T follicular helper cell (primary cell): ENCODE measurements at regions not wholly inside any gene's neighbourhood (a gene's known extent, or its start where the extent isn't known, plus 50 kb on each side); places are given as distances from the start of the nearest gene placed in this dataset.

Source experiments
- DNase-seq: peaks from one replicate; pipeline ENCODE4 v3.0.0-alpha.2; 2020; ENCODE audit warnings: low read depth

DNA sequence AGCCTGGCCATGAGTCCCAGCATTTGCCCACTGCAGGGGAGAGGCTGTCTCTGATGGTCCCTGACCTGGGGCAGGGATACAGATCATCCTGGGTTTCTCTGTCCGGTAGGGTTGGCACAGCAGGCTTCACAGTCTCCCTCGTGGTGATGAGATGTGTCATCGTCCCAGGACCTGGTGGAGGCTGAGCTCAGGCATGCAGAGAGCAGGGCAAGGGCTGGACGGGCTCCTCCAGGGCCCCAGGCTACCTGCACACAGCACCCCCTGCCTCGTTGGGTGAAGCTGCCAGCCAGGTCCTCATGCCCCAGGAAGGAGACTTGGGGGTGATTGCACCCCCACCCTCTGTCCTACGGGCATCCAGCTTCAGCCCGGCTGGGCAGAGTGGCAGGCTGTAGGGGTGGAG is 155.8 kb upstream of the GSE1 start:
- DNase-seq = no peak

DNA sequence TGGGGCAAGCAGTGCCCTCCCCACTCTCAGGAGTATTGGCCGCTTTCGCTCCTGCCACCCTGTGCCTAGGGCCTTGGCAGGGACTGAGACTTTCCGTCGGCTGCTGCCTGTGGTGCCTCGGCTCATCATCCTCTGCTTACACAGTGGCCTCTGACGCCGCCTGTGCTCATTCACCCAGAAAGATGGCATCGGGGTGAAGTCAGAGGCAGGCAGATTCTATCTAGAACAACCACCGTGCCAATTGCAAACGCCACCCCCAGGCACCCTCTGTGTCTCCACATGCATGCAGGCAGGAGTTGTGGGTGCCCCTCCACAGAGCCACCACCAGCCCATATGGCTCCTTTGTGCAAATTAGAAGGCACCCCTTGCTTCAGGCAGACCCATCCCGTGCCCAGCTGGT is 154.2 kb upstream of the GSE1 start:
- no peak for DNase-seq

DNA sequence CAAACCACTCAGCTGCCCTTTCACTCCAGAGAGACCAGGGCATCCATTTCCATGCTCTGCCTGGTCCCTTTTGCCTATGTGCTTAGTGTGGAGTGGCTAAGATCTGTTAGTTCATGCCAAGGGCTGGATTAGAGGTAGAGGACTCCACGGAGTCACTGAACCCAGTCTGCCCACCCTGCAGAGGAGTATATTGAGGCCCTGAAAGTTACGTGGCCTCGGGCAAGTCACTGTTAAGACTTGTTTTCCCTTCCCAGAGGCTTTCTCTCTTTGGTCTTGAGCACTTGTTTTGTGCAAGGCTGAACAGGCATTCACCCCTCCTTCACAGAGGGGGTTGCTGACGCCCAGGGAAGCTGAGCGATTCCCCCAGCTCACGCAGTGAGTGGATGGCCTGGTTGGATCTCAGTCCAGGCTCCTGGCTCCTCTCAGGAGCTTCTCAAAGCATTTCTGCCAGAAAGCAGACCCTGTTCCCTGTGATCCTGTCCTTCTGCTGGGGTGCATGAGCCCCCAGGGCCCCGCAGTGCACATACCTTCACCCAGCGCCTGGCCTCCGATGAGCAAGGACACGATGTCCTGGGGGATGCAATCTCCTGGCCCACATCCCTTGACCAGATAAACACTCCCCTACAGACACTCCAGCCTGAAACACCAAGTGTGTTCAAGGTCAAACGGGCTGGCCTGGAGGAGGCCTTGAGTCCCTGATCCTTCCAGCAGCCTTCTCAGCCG is 153.4 kb upstream of the GSE1 start:
- no peak for DNase-seq

DNA sequence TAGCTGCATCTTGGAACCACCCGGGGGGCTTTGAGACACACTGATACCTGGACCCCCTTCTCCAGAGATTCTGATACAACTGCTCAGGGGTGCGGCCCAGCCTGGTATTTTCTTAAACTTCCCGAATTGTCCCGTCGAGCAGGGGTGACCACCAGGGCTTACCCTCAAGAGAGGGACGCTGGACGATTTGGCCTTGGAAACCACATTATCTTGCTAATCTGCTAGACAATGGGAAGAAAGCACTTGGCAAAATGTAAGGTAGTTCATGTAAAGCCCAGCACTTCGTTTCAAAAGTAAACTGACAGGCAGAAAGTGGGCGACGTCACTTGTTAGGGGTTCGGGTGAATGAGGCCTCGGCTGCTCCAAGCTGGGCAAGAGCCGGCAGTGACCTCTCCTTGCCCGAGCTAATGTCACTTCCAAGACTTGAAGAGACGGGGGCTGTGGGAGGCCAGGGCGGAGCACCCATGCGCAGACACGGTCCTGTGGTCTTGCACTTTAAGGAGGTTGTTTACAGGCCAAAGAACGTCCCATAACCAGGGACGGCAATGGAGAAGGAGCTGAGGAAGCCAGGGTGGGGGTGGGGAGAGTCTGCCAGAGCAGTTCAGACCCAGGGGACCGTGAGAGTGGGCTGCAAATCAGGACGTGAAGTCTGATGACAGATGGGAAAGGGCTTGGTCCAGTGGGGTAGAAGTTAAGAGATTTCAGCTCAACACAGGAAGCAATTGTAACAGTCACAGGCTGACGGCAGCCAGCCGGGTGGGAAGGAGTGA is 152.7 kb upstream of the GSE1 start:
- no peak for DNase-seq

DNA sequence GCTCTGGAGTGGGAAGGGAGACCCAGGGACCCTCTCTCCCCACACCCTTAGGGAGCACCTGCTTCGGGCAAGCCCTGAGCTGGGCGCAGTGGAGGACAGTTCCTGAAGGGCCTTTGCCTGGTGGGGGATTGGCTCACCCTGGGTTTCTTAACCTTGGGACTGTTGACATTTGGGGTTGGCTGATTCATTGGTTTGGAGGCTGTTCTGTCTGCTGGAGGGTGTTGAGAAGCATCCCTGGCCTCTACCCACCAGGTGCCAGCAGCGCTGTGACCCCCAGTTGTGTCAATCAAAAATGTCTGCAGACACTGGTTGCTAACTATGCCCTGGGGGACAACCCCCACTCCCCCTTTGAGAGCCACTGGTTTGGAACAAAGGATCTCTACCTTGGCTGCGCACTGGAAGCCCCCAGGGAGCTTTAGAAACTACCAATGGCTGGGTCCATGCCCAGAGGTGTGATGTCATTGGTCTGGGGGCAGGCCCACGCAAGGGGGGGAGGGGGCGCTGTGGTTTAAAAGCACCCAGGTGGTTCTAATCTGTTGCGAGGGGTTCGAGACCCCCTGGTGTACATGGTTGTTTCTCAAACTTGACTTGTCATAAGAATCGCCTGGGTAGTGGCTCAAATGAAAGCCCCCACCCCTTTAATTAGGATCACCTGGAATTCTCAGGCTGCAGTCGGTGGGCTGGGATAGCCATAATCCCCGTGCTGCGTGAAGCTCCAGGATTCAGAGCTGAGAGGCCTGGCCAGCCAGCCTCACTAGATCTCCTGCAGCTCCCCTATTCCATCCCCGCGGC is 151.9 kb upstream of the GSE1 start:
- no peak for DNase-seq

DNA sequence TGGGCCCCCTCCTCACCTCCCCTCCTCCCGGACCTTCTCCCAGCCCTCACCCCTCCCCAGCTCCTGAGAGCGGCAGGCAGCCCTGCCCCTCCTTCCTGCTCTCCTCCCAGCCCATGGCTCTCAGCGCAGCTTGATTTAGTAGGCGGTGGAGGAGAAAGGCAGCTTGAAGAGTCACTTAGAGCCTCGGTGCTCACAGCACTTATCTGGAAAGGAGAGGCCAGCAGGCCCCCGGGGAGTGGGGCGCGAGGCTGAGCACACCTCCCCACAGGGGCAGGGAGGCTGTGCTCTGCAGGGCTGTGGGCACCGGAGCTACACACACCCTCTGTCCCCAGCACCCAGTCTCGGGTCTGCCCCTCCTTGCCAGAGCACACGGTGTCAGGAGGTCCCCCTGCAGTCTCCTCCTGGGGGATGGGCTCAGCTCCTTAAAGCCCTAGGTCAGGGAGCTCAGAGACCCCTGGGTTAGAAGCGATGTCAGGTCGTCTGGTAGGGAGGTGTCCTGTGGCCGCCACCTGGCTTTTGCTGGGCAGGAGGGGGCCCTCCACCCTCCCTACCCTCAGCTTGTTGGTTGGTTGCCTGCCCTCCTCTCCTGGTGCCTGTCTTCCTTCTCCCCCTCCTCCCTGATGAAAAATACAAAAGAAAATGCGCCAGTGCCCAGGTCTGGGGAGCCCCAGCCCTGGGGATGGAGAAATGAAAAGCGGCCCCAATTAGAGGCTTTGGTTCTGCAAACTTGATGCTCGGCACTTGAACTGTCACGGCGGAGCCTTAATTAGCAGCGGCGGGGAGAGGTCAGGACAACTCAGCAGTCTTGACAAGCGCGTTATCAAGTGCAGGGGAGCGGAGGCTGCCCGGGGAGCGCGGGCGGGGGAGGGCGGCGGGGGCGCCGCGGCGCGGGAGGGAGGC is 151.1 kb upstream of the GSE1 start:
- DNase-seq = no peak

DNA sequence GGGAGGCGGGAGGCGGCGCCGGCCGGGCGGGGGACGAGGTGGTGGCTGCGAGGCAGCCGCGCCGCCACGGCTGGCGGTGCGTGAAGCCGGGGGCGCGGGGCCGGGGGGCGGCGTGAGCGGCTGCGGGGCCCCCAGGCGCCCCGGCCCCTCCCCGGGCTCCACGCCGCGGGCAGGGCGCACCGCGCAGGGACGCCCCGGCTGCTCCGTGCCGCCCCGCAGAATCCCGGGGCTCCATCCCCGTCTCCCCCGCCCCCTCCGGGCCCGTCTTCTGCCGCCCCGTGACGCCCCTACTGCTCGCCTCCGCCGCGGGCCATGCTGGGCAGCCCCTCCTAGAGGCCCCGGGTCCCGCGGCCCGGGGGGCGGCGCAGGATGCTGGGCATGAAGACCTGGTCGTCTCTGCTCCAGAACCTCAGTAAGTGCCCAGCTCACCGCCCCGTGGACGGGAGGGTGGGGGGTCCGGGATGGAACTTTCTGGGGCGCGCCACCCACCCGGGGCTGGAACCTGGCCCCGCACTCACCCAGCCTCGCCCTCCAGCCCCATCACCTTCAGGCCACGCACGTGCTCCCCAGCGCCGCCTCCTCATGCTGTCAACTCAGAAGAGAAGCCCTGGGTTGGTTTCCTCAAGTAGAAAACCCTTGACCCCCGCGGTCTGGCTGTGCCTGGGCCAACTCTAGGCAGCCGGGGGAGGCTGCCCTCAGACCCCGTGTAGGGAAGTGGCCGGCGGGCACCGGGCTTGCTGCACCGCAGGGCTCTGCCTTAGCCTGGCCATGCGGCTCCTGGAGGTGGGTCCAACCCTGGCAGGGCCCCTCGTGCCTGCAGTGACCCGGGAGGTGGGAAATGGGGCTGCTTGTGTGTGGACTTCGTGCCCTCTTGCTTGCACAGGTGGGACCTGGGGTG is 150.2 kb upstream of the GSE1 start:
- no peak for DNase-seq

DNA sequence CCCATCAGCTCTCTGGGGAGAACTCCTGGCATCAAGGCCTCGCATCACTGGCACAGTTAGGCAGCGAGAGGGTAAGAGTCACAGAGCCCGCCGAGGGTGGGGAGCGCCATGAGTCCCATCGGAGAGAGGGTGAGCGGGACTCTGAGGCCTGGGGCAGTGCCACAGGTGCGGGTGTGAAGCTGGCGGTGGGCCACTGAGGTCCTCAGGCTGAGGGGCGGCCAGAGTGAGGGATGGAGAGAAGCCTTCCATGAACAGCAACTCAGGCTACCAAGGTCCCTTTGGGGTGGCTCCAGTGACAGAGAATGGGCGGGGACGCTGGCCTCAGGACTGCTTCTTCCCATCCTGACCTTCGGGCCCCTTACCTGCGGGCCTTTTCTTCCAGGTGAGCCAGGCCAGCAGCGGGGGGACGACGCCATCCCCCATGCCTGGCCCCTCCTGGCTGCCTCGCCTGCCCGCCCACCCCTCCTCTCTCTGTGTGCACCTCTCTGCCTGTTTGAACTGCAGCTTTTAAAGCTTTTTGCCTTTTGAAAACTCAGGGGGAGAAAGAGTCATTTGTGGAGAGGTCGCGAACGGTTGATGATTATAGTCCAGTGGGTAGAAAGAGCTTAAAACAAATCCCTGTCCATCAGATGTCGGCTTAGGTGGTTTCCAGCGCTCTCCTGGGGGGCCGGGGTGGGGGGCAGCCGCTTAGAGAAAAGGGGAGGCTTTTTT is 149.3 kb upstream of the GSE1 start:
- DNase-seq = no peak

DNA sequence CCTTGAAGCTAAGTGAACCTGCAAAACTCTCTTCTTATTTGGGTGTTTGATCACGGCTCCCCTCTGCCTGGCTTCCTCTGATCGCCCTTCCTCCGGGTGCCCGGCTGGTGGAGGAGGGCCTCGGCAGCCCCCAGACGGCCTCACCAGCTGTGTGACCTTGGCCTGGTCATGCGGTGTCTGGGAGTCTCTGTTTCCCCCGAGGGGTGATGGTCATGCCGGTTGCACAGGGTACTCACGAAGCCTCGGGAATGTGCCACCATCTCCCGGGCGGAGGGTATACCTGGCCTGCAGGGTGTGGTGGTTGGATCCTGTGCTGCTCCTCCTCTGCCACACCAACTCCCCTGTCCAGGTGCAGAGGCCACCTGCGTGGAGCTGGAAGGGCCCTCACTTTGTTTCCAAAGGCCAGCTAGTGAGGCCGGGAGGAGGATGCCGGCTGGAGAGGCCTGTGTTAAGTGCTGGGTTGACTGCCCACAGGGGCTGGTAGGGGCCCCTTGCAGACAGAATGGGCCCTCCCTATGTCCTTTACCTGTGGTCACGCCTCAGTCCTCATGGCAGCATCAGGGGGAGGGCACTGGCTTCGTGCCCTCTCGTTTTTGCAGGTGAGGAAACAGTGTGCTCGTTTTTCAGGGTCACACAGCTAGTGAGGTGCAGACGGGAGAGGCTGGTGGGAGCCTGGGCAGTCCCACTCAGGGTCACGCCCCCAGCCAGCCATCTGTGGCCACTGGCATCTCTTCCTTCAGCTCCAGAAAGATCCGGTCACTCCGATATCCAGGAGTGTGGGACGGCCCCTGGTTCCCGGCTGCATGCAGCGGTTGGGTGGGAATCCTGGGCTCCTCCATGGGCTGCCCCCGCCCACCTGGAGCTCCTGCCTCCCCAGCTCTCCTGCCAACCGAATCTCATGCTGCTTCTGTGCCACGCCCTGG is 148.5 kb upstream of the GSE1 start:
- no peak for DNase-seq

DNA sequence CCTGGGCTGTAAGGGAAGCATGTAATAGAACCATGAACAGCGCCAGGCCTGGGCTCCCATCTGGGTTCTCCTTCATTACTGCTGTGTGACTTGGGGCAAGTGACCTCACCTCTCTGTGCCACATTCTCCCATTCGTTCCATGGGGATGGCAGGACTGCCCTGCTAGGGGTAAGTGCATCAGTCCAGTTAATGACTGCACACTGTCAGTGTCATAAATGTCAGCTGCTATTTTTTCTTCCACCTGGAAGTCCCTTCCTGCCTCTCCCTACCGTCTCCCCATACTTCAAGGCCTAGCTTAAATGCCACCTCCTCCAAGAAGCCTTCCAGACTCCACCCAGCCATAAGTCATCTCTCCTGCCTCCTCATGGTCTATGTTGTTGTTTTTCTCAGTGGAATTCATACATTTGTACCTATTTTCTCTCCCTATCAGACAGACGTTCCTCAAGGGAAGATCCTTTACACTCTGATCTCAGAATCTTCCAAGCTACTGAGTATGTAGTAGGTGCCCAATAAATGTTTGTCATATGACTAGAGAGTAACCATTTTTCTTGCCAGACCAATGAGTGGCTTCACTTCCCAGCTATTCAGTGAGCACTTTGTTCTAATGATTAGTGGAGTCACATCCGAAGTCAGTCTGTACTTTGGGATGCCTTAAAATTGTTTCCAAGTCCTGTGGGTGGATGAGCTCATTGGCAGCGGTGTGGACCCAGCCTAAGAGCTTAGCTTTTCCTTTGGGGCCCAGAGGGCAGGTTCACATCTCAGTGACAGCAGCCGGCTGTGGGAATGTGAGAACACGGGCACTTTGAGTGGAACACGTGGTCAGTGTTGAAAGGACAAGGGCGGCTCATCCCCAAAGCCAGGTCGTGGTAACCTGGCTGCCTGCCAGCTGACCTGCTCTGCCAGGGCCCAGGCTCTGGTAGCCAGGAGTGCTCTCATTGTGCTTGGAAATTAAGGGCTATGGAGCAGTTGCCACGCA is 147.5 kb upstream of the GSE1 start:
- DNase-seq = no peak

DNA sequence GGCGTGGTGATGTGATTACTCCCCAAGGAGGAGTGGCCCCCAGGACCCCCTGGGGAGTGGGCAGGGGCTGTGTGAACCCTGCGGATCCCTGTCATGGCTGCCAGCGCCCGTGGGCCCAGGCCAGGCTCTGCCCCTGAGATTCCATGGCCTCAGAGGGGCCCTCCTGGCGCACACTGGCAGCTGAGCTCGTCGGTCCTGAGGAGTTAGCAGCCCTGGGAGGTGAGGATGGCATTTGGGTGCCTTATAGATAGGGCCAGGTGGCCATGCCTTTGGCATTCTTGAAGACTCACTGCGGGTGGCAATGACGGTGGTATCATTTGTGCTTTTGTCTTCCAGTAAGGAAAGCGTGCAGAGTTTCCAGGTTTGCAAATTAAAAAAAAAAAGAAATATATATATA is 146.8 kb upstream of the GSE1 start:
- no peak for DNase-seq

DNA sequence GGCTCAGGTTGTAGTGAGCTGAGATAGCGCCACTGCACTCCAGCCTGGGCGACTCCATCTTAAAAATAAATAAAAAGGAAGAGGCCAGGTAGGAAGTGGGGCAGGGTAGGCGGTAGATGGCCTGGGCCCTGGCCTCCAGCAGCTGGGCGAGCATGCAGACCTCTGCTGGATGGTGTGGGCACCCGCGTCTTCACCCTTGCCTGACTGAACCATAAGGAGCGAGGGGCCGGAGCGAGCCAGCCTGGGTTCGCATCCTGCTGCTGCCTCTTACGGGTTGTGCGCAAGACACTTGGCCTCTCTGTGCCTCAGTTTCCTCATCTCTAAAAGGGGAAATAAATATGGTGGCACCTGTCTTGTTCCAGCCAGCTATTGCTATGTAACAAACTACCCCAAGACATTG is 146.1 kb upstream of the GSE1 start:
- no peak for DNase-seq

DNA sequence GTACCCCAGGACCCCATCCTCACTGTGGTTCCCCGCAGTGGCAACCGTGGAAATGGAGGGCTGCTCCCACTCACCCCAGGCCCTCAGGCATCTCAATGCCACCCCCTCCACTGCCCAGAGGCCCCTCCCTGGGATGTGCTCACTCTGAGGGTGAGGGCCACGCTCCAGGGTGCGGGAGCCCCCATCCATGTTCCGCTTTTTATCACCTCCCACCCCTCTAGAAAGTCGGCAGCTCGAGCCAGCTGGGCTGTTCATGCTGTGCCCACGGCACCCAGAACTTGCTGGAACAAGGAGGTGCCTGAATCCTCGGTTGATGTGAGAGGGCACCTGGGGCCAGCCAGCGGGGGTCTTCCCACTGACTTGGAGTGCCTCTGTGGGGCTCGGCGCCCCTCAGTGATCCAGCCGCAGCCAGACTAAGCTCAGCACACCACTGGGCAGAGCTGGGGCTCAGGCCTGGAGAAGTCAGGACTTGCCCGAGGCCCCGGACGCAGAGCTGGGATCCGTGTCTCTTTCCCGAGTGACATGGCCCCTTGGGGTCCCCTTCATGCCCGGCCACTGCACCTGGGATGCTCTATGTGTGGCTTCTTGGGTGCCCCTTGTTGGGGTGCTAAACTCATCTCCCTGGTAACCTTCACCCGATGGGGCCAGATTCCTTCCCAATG is 143.1 kb upstream of the GSE1 start:
- DNase-seq = no peak

DNA sequence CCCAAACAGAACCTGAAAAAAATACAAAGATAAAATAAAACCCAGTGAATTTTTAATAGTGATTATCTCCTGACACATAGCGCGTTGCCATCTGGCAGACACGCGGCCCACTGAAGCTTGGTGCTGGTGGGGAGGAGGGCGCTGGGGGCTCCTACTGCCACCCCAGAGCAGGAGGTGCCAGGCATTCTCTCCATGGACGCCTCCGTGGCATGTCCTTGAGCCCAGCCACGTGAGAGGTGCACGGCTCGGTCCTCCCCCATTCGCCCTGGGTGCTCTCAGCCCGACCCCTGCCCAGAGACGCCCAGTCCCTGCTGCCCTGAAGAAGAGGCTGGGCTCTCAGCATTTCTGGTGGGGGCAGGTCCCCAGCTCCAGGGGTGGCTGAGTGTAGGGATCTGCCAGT is 142.2 kb upstream of the GSE1 start:
- no peak for DNase-seq

DNA sequence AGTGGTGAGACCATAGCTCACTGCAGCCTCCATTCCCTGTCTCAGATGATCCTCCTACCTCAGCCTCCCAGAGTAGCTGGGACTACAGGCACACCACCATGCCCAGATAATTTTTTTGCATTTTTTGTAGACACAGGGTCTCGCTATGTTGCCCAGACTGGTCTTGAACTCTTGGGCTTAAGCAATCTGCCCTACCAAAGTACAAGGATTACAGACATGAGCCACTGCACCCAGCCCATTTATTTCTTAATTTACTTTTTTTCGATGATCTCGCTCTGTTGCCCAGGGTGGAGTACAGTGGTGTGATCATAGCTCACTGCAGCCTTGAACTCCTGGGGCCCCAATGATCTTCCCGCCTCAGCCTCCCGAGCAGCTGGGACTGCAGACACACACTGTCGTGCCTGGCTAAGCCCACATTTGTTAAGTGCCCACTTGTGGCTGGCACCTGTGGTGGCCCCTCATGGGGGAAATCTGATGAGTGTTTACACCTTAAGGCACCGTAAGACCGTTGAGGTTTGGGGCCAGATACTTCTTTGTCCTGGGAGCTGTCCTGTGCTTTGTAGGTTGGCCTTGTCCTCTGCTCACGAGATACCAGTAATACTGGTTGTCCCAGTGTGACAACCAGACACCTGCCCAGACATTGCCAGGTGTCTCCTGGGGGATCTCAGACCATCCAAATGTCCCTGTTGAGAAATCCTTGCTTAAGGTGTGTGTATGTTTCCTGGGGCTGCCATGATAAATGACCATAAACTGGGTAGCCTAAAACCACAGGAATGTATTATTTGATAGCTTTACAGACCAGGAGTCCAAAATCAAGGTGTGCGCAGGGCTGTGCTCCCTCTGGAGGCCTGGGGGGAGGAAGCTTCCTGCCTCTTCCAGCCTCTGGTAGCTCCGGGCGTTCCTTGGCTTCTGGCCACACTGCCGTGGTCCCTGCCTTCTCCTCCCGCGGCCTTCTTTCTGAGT is 141.4 kb upstream of the GSE1 start:
- no peak for DNase-seq

DNA sequence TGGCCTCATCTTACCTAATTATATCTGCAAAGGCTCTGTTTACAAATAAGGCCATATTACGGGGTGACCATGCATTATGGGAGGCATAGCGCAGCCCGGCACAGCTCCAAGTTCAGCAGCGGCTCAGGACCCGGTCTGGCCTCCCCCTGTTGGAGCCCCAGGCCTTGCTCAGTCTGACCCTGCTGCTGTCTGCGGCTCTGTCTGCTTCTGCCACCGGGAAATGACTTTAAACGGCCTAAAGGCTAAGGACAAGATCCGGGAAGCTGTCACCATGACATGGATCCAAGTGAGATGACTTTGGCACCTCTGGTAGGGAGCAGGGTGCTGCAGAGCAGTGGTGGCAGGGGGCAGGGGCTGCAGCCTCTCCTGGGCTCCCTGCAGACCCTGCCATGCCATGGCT is 140.6 kb upstream of the GSE1 start:
- DNase-seq = no peak
